IMR-90 (cell line): ENCODE measurements at regions not wholly inside any gene's neighbourhood (a gene's known extent, or its start where the extent isn't known, plus 50 kb on each side); places are given as distances from the start of the nearest gene placed in this dataset.

ENCODE experiments used
- ATAC-seq: fragments of 200-7000 bp; cut with Tn5 transposase; 2 replicates; pipeline ENCODE4 v1.9.1; 2020; ENCODE audit warnings: low read depth, mild to moderate bottlenecking, moderate library complexity
- BruUV-seq: library from RNA; stranded (reverse); fragments of 400-500 nt; replicated peaks from 2 replicates; lab custom pipeline; 2021; lab: Mats Ljungman, UMichigan
- CTCF ChIA-PET: fragments of 300-600 bp; formaldehyde crosslinking; extraction: SDS; loops from one replicate; lab custom pipeline; 2021; ENCODE audit warnings: antibody characterized with exemption; lab: Yijun Ruan, JAX
- POLR2A ChIA-PET: fragments of 300-600 bp; sonication (Branson Sonifier 250); formaldehyde crosslinking; loops from one replicate; lab custom pipeline; 2022; ENCODE audit warnings: antibody characterized with exemption; ENCODE audit not compliant: unreplicated experiment; lab: Charles Lee
- DNase-seq: peaks from one replicate; pipeline ENCODE4 v3.0.0; 2013
- H2AFZ ChIP-seq: replicated peaks from 2 replicates; pipeline ENCODE3; 2013; ENCODE audit warnings: low read length, mild to moderate bottlenecking; ENCODE audit not compliant: poor library complexity
- H2AK5ac ChIP-seq: 2 replicates; pipeline ENCODE4 v1.6.1; 2013; ENCODE audit warnings: low read depth, low read length, inconsistent platforms
- H2AK9ac ChIP-seq: replicated peaks from 2 replicates; pipeline ENCODE3; 2013; ENCODE audit warnings: mild to moderate bottlenecking, low read depth, low read length, moderate library complexity; ENCODE audit not compliant: poor library complexity
- H2BK120ac ChIP-seq: 2 replicates; pipeline ENCODE4 v1.6.1; 2013; ENCODE audit warnings: low read depth, low read length, inconsistent platforms
- H2BK15ac ChIP-seq: 3 replicates; pipeline ENCODE4 v1.6.1; 2013; ENCODE audit warnings: low read depth, low read length, inconsistent platforms
- H2BK20ac ChIP-seq: 2 replicates; pipeline ENCODE4 v1.6.1; 2013; ENCODE audit warnings: low read depth, mild to moderate bottlenecking, inconsistent platforms, low read length, moderate library complexity
- H2BK5ac ChIP-seq: 2 replicates; pipeline ENCODE4 v1.6.1; 2013; ENCODE audit warnings: mild to moderate bottlenecking, low read depth, low read length, inconsistent platforms; ENCODE audit not compliant: poor library complexity, severe bottlenecking
- H3K14ac ChIP-seq: replicated peaks from 2 replicates; pipeline ENCODE4 v1.6.1; 2013; ENCODE audit warnings: low read depth, low read length, inconsistent platforms
- H3K18ac ChIP-seq: 2 replicates; pipeline ENCODE4 v1.6.1; 2013; ENCODE audit warnings: low read depth, low read length, control low read depth
- H3K23ac ChIP-seq: 2 replicates; pipeline ENCODE4 v1.6.1; 2013; ENCODE audit warnings: low read depth, low read length, inconsistent platforms
- H3K27ac ChIP-seq: 2 replicates; pipeline ENCODE4 v1.5.1; 2013; ENCODE audit warnings: mild to moderate bottlenecking, control low read depth, low read length; ENCODE audit not compliant: insufficient read depth
- H3K27me3 ChIP-seq: 2 replicates; pipeline ENCODE4 v1.6.1; 2013; ENCODE audit warnings: low read length; ENCODE audit not compliant: control insufficient read depth, insufficient read depth
- H3K36me3 ChIP-seq: 2 replicates; pipeline ENCODE4 v1.6.1; 2013; ENCODE audit warnings: low read length, mixed read lengths; ENCODE audit not compliant: control insufficient read depth, insufficient read depth
- H3K4ac ChIP-seq: 2 replicates; pipeline ENCODE4 v1.6.1; 2013; ENCODE audit warnings: low read depth, low read length, inconsistent platforms
- H3K4me1 ChIP-seq: 2 replicates; pipeline ENCODE4 v1.6.1; 2013; ENCODE audit warnings: low read length, mixed read lengths; ENCODE audit not compliant: control insufficient read depth, insufficient read depth
- H3K4me2 ChIP-seq: 2 replicates; pipeline ENCODE4 v1.6.1; 2013; ENCODE audit warnings: low read depth, mild to moderate bottlenecking, control low read depth, low read length, moderate library complexity
- H3K4me3 ChIP-seq: 2 replicates; pipeline ENCODE4 v1.5.1; 2013; ENCODE audit warnings: low read depth, mild to moderate bottlenecking, control low read depth, low read length, moderate library complexity; ENCODE audit not compliant: insufficient read depth
- H3K56ac ChIP-seq: 2 replicates; pipeline ENCODE4 v1.6.1; 2013; ENCODE audit warnings: low read length, inconsistent platforms; ENCODE audit not compliant: insufficient read depth; ENCODE audit errors: extremely low read depth
- H3K79me1 ChIP-seq, 2 experiments: 2 replicates each; pipeline ENCODE4 v1.6.1; 2013; ENCODE audit warnings: low read length in 2 of 2, inconsistent platforms in 1 of 2, low read depth in 1 of 2
- H3K9ac ChIP-seq: 2 replicates; pipeline ENCODE4 v1.6.1; 2013; ENCODE audit warnings: low read depth, low read length, control low read depth
- H3K9me1 ChIP-seq: 2 replicates; pipeline ENCODE4 v1.6.1; 2013; ENCODE audit warnings: low read length, inconsistent platforms; ENCODE audit not compliant: insufficient read depth
- H3K9me3 ChIP-seq: 2 replicates; pipeline ENCODE4 v1.6.1; 2013; ENCODE audit warnings: low read length; ENCODE audit not compliant: control insufficient read depth, insufficient read depth
- H4K20me1 ChIP-seq: 2 replicates; pipeline ENCODE4 v1.6.1; 2013; ENCODE audit warnings: low read length, inconsistent platforms; ENCODE audit not compliant: insufficient read depth
- H4K5ac ChIP-seq: 2 replicates; pipeline ENCODE4 v1.6.1; 2013; ENCODE audit warnings: mild to moderate bottlenecking, low read depth, low read length, control low read depth
- H4K8ac ChIP-seq, 2 experiments: 2 replicates each; pipeline ENCODE4 v1.6.1; 2013; ENCODE audit warnings: low read depth in 2 of 2, low read length in 2 of 2, control low read depth in 1 of 2, inconsistent platforms in 1 of 2
- H4K91ac ChIP-seq: 2 replicates; pipeline ENCODE4 v1.6.1; 2013; ENCODE audit warnings: low read depth, low read length, inconsistent platforms; ENCODE audit not compliant: insufficient read depth
- BHLHE40 ChIP-seq: fragments of 150-350 bp; IDR thresholded peaks from 2 replicates; pipeline ENCODE4 v1.6.1; 2016; ENCODE audit warnings: mild to moderate bottlenecking, low read depth, low read length
- CEBPB ChIP-seq: IDR thresholded peaks from 2 replicates; pipeline ENCODE4 v1.6.1; 2012; ENCODE audit warnings: low read depth, low read length, improper control_type of control experiment
- CHD1 ChIP-seq: IDR thresholded peaks from 2 replicates; pipeline ENCODE4 v1.6.1; 2012; ENCODE audit warnings: low read depth, low read length, improper control_type of control experiment
- FOS ChIP-seq: fragments of 150-350 bp; IDR thresholded peaks from 2 replicates; pipeline ENCODE4 v1.6.1; 2016; ENCODE audit warnings: low read depth, low read length
- MAFK ChIP-seq: IDR thresholded peaks from 2 replicates; pipeline ENCODE4 v1.6.1; 2012; ENCODE audit warnings: low read depth, low read length, improper control_type of control experiment
- MXI1 ChIP-seq: IDR thresholded peaks from 2 replicates; pipeline ENCODE4 v1.6.1; 2012; ENCODE audit warnings: low read depth, mild to moderate bottlenecking, low read length, moderate library complexity, borderline replicate concordance
- NFE2L2 ChIP-seq: fragments of 150-350 bp; IDR thresholded peaks from 2 replicates; pipeline ENCODE4 v1.6.1; 2016; ENCODE audit warnings: low read depth, mild to moderate bottlenecking, low read length
- POLR2A ChIP-seq: IDR thresholded peaks from 2 replicates; pipeline ENCODE4 v1.6.1; 2012; ENCODE audit warnings: mild to moderate bottlenecking, low read depth, low read length
- RAD21 ChIP-seq: IDR thresholded peaks from 2 replicates; pipeline ENCODE4 v1.6.1; 2012; ENCODE audit warnings: low read length, improper control_type of control experiment
- RCOR1 ChIP-seq: IDR thresholded peaks from 2 replicates; pipeline ENCODE4 v1.6.1; 2012; ENCODE audit warnings: mild to moderate bottlenecking, low read length, improper control_type of control experiment; ENCODE audit not compliant: insufficient replicate concordance
- RFX5 ChIP-seq: IDR thresholded peaks from 2 replicates; pipeline ENCODE4 v1.8.0; 2012; ENCODE audit warnings: low read depth, mild to moderate bottlenecking, low read length, moderate library complexity
- SMC3 ChIP-seq: fragments of 150-350 bp; IDR thresholded peaks from 2 replicates; pipeline ENCODE4 v1.6.1; 2016; ENCODE audit warnings: low read depth, mild to moderate bottlenecking, antibody characterized with exemption, low read length, moderate library complexity
- USF2 ChIP-seq: fragments of 150-350 bp; IDR thresholded peaks from 2 replicates; pipeline ENCODE4 v1.6.1; 2017; ENCODE audit warnings: mild to moderate bottlenecking, antibody characterized with exemption, low read length, low read depth
- WGBS, 2 experiments: methylation state at CpG; one replicate each; pipeline versions ENCODE4 v1.1.5 to v1.1.7; 2013; ENCODE audit warnings: missing lambda C conversion rate in 2 of 2; ENCODE audit not compliant: insufficient read length in 1 of 2; ENCODE audit errors: extremely low coverage in 2 of 2; 5-methylcytosine and 5-hydroxymethylcytosine counted together
- dilution Hi-C: fragments of 300-500 bp; cut with HindIII; formaldehyde crosslinking; loops from one replicate; pipeline ENCODE4 v1.14.3; 2018; ENCODE audit warnings: low sequenced_read_pairs; ENCODE audit not compliant: unreplicated experiment
- in situ Hi-C: fragments of 300-500 bp; cut with MboI; formaldehyde crosslinking; loops from 3 replicates; pipeline ENCODE4 v1.14.3; 2019; ENCODE audit warnings: low sequenced_read_pairs, inconsistent platforms, mixed read lengths
- intact Hi-C: fragments of 100-400 bp; cut with micrococcal nuclease; formaldehyde crosslinking; loops from 2 replicates; pipeline ENCODE4 v1.10.0; 2022
- TF ChIP-seq, protein P1 (sequence below): conservative IDR thresholded peaks from 2 replicates; pipeline ENCODE4 v1.5.1; 2012; ENCODE audit warnings: mild to moderate bottlenecking, low read depth, low read length, improper control_type of control experiment
- TF ChIP-seq, protein P2 (sequence below): fragments of 150-350 bp; IDR thresholded peaks from 2 replicates; pipeline ENCODE4 v1.6.1; 2016; ENCODE audit warnings: low read depth, mild to moderate bottlenecking, low read length, moderate library complexity, borderline replicate concordance

DNA sequence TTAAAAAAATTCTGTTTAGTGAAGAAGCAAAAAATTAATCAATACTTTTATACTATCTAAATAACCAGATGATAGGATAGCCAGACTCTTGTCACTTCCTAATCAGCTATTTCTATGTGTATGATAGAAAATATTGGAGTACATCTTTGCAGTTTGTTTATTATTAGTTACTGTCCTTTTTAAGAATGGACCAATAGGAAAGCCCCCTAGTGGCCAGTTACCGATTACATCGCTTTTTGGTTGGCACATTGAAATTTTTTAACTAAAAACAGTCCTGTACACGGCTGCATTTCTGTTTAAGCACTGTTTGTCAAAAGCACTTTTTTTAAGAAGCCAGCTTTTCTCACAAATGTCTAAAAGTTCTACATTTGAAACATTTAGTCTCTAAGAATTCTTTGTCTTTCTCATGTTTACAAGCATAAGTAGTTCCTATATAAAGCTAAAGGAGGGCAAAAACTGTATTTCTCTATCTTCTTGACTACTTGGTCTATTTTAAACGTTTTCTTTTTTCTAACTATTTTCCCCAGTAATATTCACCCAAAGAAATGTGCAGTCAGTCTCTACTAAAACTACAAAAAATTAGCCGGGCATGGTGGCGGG is 253.2 kb upstream of the LRTM1 start:
- Histone ChIP-seq H2AFZ (no peak overlapping the region), H3K79me1 (no peaks in the 10 kb centered on the region), H3K56ac (no peak overlapping the region), H4K5ac (no peak overlapping the region), H4K20me1 (no peaks in the 10 kb centered on the region), H2BK5ac (peak overlapping the region; percentile 53), H3K36me3 (no peaks in the 10 kb centered on the region), H3K14ac (no peak overlapping the region), H2BK15ac (no peak overlapping the region), H4K8ac (no peak overlapping the region; a peak in 1 of 4 replicates), H4K91ac (no peak overlapping the region), H3K9ac (no peak overlapping the region), H3K18ac (no peak overlapping the region), H3K9me1 (peaks cover 3% of the 10 kb centered on the region), H3K9me3 (no peaks in the 10 kb centered on the region), H3K4ac (no peak overlapping the region), H3K4me3 (no peak overlapping the region), H2AK9ac (no peak overlapping the region), H3K27me3 (no peaks in the 10 kb centered on the region), H2BK120ac (no peak overlapping the region), H2AK5ac (no peak overlapping the region), H3K27ac (no peak overlapping the region), H3K23ac (no peak overlapping the region), H3K4me2 (no peak overlapping the region), H2BK20ac (no peak overlapping the region), H3K4me1 (peaks cover 8% of the 10 kb centered on the region)
- dilution Hi-C loops (no loop called here), in situ Hi-C loops (no loop called here), intact Hi-C loops (loop anchor here (5.0 kb wide), 1 partner anchor 229 kb away; no protein-coding TSS in a partner anchor)
- ATAC-seq (no peak), DNase-seq (no peak)
- 30% methylated on average over 3 of the region's 6 CpGs; no CpG with 5 or more reads in 1 of the 2 experiments for WGBS, 2 experiments
- ChIA-PET POLR2A (no interaction called here), CTCF (interaction anchor here (0.9 to 1.5 kb wide), 2 partner anchors 12 to 221 kb away, joined by 3 read pairs; no protein-coding TSS in a partner anchor)
- TF ChIP-seq, protein P1, sequence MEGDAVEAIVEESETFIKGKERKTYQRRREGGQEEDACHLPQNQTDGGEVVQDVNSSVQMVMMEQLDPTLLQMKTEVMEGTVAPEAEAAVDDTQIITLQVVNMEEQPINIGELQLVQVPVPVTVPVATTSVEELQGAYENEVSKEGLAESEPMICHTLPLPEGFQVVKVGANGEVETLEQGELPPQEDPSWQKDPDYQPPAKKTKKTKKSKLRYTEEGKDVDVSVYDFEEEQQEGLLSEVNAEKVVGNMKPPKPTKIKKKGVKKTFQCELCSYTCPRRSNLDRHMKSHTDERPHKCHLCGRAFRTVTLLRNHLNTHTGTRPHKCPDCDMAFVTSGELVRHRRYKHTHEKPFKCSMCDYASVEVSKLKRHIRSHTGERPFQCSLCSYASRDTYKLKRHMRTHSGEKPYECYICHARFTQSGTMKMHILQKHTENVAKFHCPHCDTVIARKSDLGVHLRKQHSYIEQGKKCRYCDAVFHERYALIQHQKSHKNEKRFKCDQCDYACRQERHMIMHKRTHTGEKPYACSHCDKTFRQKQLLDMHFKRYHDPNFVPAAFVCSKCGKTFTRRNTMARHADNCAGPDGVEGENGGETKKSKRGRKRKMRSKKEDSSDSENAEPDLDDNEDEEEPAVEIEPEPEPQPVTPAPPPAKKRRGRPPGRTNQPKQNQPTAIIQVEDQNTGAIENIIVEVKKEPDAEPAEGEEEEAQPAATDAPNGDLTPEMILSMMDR, result peak; percentile 46
- no peak for TF ChIP-seq MXI1
- TF ChIP-seq, protein P2, sequence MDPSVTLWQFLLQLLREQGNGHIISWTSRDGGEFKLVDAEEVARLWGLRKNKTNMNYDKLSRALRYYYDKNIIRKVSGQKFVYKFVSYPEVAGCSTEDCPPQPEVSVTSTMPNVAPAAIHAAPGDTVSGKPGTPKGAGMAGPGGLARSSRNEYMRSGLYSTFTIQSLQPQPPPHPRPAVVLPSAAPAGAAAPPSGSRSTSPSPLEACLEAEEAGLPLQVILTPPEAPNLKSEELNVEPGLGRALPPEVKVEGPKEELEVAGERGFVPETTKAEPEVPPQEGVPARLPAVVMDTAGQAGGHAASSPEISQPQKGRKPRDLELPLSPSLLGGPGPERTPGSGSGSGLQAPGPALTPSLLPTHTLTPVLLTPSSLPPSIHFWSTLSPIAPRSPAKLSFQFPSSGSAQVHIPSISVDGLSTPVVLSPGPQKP, result no peak
- no peak for TF ChIP-seq MAFK
- peak; percentile 24; the same call in 1 of the 2 replicates for TF ChIP-seq SMC3
- TF ChIP-seq RAD21, result peak; percentile 24; the same call in 1 of the 2 replicates
- TF ChIP-seq CEBPB, result no peak
- TF ChIP-seq RFX5, result no peak
- no peak for TF ChIP-seq USF2
- TF ChIP-seq FOS, result no peak
- TF ChIP-seq RCOR1, result no peak
- no peak for TF ChIP-seq POLR2A
- TF ChIP-seq BHLHE40, result no peak
- no peak for TF ChIP-seq NFE2L2
- no peak for TF ChIP-seq CHD1
- BruUV-seq, result no TSS peak
